SK-N-MC (cell line): ENCODE measurements at regions not wholly inside any gene's neighbourhood (a gene's known extent, or its start where the extent isn't known, plus 50 kb on each side); places are given as distances from the start of the nearest gene placed in this dataset.

Experiments used
- DNase-seq: peaks from one replicate; pipeline ENCODE4 v3.0.0-alpha.2; 2011; ENCODE audit warnings: low read depth, low spot score
- H3K27ac ChIP-seq: fragments of 200-600 bp; sonication (generic); 2 replicates; pipeline ENCODE4 v1.5.1; 2016; ENCODE audit warnings: mixed run types
- H3K36me3 ChIP-seq: fragments of 200-600 bp; sonication (generic); 2 replicates; pipeline ENCODE4 v1.6.1; 2017; ENCODE audit warnings: antibody characterized with exemption, low read length, mixed read lengths; ENCODE audit not compliant: insufficient read depth
- H3K4me3 ChIP-seq: fragments of 200-600 bp; sonication (generic); 2 replicates; pipeline ENCODE4 v1.5.1; 2016
- H3K9ac ChIP-seq: fragments of 200-600 bp; sonication (generic); 2 replicates; pipeline ENCODE4 v1.8.0; 2017; ENCODE audit warnings: mixed run types, mixed read lengths; ENCODE audit not compliant: insufficient read length
- H3K9me3 ChIP-seq: fragments of 200-600 bp; sonication (generic); 2 replicates; pipeline ENCODE4 v1.6.1; 2017; ENCODE audit warnings: low read depth, mild to moderate bottlenecking, antibody characterized with exemption, low read length, moderate library complexity, mixed read lengths
- EZH2 ChIP-seq: fragments of 200-600 bp; sonication (generic); IDR thresholded peaks from one replicate; pipeline ENCODE4 v1.6.1; 2017; ENCODE audit warnings: antibody characterized with exemption
- FOXP2 ChIP-seq: optimal IDR thresholded peaks from 2 replicates; pipeline ENCODE3; 2011; ENCODE audit warnings: mild to moderate bottlenecking, moderate library complexity; ENCODE audit not compliant: insufficient read depth; ENCODE audit errors: extremely low read length, control extremely low read depth
- POLR2AphosphoS5 ChIP-seq: IDR thresholded peaks from 2 replicates; pipeline ENCODE4 v1.6.1; 2012; ENCODE audit warnings: mild to moderate bottlenecking, low read depth, low read length, borderline replicate concordance

DNA sequence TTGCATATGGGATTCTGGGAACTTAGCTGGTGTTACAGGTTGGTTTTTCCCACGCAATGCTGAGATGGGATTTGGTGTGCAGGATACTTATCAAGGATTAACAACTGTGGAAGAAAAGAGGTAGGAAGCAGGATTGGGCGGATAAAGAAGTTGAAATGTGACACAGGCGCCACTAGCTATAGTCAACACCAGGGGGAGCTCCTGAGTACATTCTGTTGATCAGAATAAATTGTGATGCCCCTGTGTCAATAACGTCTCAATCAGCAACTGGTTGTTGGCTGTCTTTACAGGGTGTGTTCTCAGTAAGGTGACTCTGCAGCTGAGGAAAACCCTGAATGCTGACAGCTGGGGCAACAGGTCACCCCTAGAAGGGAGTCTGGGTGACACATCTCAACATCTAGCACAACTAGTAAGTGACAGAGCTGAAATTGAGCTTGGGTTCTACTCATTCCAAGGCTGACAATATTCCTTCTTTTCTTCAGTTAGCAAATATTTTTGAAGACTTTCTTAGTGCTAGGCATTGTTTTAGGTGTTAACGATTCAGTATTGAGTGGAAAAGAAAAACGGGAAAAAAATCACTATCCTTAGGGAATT is 143.0 kb downstream of the ARL6IP6 start:
- Histone ChIP-seq H3K9me3 (no peaks in the 10 kb centered on the region; the same call in 1 of the 2 replicates), H3K27ac (no peak overlapping the region), H3K9ac (no peak overlapping the region), H3K4me3 (no peak overlapping the region), H3K36me3 (no peaks in the 10 kb centered on the region)
- no peak for TF ChIP-seq EZH2
- TF ChIP-seq POLR2AphosphoS5 = no peak
- TF ChIP-seq FOXP2 = no peak
- peak; percentile 1 for DNase-seq

- no peaks in the 10 kb centered on the region; the same call in 1 of the 2 replicates for H3K9me3 ChIP-seq
- H3K4me3 ChIP-seq = no peak overlapping the region
- H3K36me3 ChIP-seq = no peaks in the 10 kb centered on the region
- no peak for DNase-seq
- TF ChIP-seq EZH2 = no peak
- no peak overlapping the region for H3K9ac ChIP-seq
- no peak overlapping the region for H3K27ac ChIP-seq
Observed at GRCh38 chr2:152858594-152859265, 140.3 kb downstream of the ARL6IP6 start.

DNA sequence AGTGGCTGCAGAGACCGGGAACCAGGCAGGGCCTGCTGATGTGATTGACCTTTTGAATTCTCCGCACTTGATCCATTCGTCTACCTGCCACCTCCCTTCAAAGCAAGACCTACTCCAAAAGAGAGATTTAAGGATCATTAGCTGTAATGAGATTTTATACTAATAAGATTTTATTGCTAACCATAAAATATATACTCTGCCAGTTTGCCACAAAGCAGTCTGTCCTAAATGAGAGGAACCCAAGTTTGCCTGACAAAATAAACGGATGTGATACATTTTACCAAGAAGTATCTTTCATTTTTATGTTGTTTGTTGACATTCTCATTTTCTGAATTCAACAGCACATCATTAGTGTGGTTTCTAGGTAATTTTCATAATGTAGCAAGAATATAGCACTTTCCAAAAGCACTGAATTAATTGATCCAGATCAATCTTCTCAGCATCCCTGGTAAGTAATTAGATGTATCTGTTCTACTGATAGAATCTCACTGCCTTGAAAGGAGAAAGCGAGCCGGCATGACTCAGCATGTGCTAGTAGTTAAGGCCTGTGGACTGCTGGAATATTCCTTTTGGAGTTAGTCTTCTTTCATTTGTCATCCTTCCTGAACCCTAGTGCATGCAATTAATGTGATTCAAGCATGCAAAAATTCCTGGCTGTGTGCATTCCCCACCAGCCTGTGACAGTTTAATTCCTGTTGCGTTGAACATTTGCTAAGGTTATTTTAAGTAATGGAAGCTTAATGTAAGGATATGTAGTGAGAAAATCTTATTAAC is 128.5 kb downstream of the ARL6IP6 start:
- no peak overlapping the region for H3K27ac ChIP-seq
- H3K36me3 ChIP-seq = no peaks in the 10 kb centered on the region
- no peak overlapping the region for H3K4me3 ChIP-seq
- no peak overlapping the region for H3K9ac ChIP-seq
- TF ChIP-seq POLR2AphosphoS5 (no peak), FOXP2 (no peak), EZH2 (no peak)
- no peaks in the 10 kb centered on the region for H3K9me3 ChIP-seq
- no peak for DNase-seq

DNA sequence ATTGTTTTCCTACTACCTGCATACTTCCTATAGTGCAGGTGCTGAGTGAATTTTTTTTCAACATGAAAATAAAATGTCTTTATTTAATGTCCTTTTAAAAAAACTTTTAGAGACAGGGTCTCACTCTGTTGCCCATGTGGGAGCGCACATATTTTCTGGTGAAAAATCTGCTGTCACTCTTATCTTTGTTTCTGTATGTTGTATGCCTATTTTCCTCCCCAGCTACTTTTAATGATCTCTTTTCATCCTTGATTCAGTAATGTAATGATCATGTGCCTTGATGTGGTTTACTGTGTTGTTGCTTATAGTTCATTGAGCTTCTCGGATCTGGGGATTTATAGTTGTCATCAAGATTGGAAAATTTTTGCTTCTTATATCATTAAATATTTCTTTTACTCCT is 117.3 kb downstream of the ARL6IP6 start:
- no peaks in the 10 kb centered on the region for H3K36me3 ChIP-seq
- DNase-seq = no peak
- TF ChIP-seq POLR2AphosphoS5 (no peak), EZH2 (no peak), FOXP2 (no peak)
- no peak overlapping the region for H3K27ac ChIP-seq
- H3K9ac ChIP-seq = no peak overlapping the region
- H3K4me3 ChIP-seq = no peak overlapping the region
- H3K9me3 ChIP-seq = no peaks in the 10 kb centered on the region

DNA sequence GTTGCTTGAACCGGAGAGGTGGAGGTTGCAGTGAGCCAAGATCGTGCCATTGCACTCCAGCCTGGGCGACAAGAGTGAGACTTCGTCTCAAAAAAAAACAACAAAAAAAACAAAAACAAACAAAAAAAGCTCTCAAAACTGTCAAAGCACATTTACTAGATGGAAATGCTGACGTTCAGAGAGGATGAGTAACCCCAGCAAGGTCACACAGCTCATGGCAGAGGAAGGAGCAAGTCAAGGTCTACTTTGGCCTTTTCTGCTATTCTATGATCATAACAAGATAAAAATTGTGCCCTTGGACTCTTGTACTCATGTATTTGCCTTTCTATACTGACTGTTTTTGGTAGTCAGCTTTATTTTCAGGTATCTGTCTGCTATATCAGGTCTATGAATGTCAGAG is 109.5 kb downstream of the ARL6IP6 start:
- Histone ChIP-seq H3K4me3 (no peak overlapping the region), H3K9ac (no peak overlapping the region), H3K9me3 (no peaks in the 10 kb centered on the region), H3K36me3 (no peaks in the 10 kb centered on the region), H3K27ac (no peak overlapping the region)
- no peak for DNase-seq
- TF ChIP-seq FOXP2 (no peak), EZH2 (no peak), POLR2AphosphoS5 (no peak)

- DNase-seq = no peak
- Histone ChIP-seq H3K4me3 (no peak overlapping the region), H3K36me3 (no peaks in the 10 kb centered on the region), H3K9me3 (no peaks in the 10 kb centered on the region), H3K9ac (no peak overlapping the region), H3K27ac (no peak overlapping the region)
- TF ChIP-seq EZH2 (no peak), FOXP2 (no peak), POLR2AphosphoS5 (no peak)
Observed at GRCh38 chr2:152826581-152827279, 108.3 kb downstream of the ARL6IP6 start.

DNA sequence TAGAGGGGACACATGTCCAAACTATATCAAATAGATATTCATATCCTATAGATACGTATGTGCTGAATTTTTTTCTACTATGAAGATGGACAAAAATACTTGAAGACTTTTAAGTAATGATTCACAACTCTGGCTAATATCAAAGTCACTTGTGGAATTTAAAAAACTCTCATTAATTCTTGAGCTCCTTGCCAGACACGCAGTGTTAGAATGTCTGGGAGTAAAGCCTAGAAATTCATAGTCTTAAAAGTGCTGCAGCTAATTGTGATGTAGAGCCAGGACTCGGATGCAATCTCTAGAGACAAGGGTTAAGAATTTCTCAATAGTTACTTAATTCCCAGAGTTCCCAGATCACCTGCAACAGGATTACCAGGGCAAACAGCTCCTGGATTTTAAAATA is 107.4 kb downstream of the ARL6IP6 start:
- H3K4me3 ChIP-seq = no peak overlapping the region
- H3K9me3 ChIP-seq = no peaks in the 10 kb centered on the region
- DNase-seq = no peak
- no peaks in the 10 kb centered on the region for H3K36me3 ChIP-seq
- H3K9ac ChIP-seq = no peak overlapping the region
- TF ChIP-seq POLR2AphosphoS5 (no peak), EZH2 (no peak), FOXP2 (no peak)
- H3K27ac ChIP-seq = no peak overlapping the region

- Histone ChIP-seq H3K27ac (no peak overlapping the region), H3K9me3 (no peaks in the 10 kb centered on the region), H3K36me3 (no peaks in the 10 kb centered on the region), H3K4me3 (no peak overlapping the region), H3K9ac (no peak overlapping the region)
- DNase-seq = no peak
- TF ChIP-seq FOXP2 (no peak), POLR2AphosphoS5 (no peak), EZH2 (no peak)
Observed at GRCh38 chr2:152823905-152824304, 105.5 kb downstream of the ARL6IP6 start.
